AML-193 (cell line): ENCODE measurements at regions not wholly inside any gene's neighbourhood (a gene's known extent, or its start where the extent isn't known, plus 50 kb on each side); places are given as distances from the start of the nearest gene placed in this dataset.
"Not testable (repeated sequence)": the region's sequence is repeated elsewhere in the genome, so short reads cannot be mapped to it uniquely, and the experiment has no call there.

Experiments used
- DNase-seq, 2 experiments: peaks; one replicate each; lab custom pipeline; 2025; lab: John Stamatoyannopoulos, UW

DNA sequence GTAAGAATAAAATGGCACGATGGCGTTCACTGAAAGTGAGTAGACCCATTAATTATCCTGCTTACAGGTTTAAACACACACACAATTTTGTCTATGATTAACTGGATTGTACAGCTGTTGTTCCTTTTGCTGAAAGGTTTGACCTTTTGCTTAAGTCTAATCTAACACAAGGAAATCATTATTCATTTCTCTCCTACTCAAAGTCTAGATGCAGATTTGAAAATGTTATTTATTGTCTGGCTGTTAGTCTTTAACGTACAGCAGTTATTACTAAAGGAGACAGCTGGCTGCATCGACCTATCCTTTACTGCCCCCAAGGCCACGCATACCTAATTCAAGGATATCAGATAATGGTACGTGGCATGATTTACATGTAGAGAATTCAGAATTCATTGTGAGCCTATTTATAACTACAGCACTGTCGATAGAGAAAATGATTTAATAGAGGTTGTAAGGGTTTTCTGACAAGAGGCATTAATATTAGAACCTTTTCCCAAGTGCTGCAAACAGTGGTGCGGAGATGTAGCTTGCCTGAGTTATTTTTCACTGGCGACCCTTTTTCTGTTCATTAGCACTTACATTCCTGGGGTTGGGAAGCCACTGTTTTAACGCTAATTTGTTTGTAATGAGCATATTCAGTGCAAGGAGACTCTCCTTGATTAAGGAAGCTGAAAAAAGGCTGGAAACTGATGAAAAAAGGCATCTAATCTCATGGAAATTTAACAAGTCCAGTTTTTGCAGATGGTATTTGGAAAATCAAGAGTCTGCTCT lies 368.4 kb upstream of the GRAMD2B start:
- no peak for DNase-seq

- no peak for DNase-seq
These were observed 367.9 kb upstream of the GRAMD2B start for GRCh38 chr5:126055348-126055729.

DNA sequence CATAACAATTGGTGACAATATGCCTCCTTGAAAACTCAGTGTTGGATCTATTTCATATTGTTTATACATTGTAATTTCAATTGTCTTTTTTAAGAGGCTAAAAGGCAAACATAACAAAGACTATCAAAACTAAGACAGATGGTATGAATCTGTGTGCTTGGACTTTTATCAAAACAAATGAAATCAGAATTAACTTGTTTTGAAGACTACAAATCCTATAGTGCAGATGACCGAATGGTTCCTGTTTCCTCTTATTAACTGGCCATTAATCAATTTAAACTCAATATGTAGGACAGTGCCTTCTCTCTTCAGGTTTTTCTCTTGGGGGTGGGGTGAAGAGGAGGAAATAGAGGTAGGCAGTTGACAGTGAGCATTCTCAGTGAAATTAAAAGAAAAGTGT lies 366.9 kb upstream of the GRAMD2B start:
- no peak for DNase-seq

GRCh38 chr5:126056851-126057622 lies 366.2 kb upstream of the GRAMD2B start:
- no peak for DNase-seq

GRCh38 chr5:126058392-126058791 lies 364.8 kb upstream of the GRAMD2B start:
- DNase-seq: not testable (repeated sequence)

DNA sequence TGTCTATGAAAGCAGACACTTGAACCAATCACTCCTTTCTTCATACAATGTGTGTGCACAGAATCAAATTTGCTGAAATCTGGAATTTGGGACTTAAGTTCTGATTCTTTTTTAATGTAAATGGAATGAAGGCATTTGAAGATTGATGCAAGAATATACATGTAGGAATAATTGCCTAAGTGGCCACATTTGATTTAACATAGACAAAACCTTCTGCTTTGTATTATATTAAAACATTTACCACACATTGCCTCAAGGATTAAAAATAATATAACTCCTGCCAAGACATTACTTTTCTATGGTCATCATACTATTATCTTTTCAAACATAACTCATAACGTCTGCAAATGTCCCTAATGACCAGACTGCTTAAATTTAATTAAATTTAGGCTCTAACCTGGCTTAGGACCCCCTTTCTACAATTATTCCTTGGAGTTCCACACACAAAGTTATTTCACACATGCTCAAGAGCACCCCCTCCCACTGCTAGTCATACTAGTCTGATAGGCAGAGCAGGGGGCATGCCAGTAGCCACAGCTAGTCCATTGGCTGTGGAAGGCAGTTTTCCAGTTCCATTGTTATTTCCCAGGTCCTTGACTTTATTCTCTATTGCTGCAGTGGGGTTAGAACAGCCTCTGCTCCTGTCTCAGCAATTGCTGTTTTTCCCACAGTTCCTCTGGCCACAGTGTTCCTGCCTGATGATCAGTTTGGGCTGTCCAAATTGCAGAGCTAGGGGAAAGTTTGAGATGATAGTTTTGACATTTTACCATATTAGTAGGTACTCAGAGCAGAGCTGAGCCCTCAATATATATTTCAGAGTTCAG lies 360.6 kb upstream of the GRAMD2B start:
- no peak for DNase-seq

- no peak for DNase-seq
These were observed 358.1 kb upstream of the GRAMD2B start for GRCh38 chr5:126065061-126065460.

DNA sequence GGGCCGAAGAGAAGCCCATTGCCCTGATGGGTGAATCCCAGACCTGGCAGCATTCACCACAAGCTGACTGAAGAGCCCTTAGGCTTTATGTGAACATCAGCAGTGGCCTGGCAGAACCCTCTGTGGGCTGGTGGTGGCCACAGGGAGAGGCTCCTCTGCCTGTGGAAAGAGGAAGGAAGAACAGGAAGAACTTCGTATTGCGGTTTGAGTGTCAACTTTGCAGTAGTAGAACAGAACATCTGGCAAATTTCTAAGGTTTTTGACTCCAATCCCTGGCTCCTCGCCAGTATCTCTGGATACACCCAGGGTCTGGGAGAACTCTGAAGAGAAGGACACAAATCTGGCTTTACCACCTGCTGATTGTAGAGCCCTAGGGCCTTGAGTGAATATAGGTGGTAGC lies 356.4 kb upstream of the GRAMD2B start:
- DNase-seq: no peak

DNA sequence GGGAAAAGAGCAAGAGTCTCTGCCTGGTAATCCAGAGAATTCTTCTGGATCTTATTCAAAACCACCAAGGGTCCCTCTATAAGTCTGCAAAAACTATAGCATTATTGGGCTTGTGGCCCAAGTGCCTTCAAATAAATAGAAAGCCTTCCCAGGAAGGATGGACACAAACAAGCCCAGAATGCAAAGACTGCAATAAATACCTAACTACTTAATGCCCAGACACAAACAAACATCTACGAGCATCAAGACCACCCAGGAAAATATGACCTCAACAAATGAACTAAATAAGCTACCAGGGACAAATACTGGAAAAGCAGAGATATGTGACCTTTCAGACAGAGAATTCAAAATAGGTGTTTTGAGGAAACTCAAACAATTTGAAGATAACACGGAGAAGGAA lies 355.8 kb upstream of the GRAMD2B start:
- DNase-seq: no peak

- no peak for DNase-seq
These were observed 353.9 kb upstream of the GRAMD2B start for GRCh38 chr5:126069329-126069728.

- no peak for DNase-seq
These were observed 352.7 kb upstream of the GRAMD2B start for GRCh38 chr5:126070481-126070880.

DNA sequence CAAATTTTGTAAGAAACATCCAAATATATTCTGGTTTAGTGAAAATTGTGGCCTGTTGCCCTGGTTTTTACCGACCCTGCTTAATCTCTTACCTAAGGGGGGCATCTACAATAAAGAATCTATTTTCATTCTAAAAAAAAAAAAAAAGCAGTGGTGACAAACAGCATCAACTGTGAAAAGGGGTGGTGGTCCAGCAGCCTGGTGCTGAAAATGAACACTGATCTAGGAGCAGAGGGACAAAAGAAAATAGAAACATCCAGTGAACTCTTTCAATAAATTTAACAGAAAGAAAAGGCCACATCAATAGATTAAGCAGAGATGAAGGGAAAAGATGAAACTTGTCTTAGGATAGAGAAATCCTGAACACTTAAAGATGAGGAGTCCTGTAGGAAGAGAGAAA lies 348.7 kb upstream of the GRAMD2B start:
- DNase-seq: no peak

DNA sequence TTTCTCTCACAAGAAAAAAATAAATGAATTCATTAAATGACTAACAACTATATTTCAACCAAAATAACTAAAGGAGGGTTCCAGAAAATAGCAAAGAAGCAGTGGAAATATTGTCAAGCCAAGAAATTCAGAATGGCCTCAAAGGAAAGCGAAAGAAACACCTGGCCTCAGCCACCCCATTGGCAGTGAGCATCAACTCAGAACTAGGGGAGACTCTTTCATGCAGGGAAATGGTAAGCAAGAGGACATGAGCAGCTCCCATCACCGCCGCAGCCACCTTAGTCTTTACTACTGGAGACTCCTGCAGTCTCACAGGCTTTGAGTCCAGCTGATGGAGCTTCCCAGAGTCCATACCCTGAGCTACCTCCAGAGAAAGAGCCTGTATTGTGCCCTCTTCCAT lies 343.9 kb upstream of the GRAMD2B start:
- no peak for DNase-seq

- no peak for DNase-seq
These were observed 342.0 kb upstream of the GRAMD2B start for GRCh38 chr5:126081209-126081608.

- DNase-seq: no peak
These were observed 330.2 kb upstream of the GRAMD2B start for GRCh38 chr5:126093041-126093440.

DNA sequence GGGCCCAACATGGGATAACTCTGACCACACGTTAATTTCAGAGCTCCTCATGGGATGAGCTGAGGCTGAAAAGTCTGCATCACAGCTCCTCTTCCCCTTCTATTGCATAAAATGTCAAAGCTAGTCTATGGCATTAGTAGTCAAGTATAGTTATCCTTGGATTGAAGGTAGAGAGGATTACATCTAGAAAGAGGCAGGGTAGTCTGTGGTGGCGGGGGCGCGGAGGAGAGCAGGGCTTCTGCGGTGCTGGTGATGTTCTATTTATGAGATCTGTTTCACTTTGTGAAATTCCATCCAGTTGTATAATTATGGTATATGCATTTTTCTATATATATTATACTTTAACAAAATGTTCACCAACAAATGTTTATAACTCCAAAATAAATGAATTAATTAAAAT lies 329.5 kb upstream of the GRAMD2B start:
- DNase-seq: no peak

DNA sequence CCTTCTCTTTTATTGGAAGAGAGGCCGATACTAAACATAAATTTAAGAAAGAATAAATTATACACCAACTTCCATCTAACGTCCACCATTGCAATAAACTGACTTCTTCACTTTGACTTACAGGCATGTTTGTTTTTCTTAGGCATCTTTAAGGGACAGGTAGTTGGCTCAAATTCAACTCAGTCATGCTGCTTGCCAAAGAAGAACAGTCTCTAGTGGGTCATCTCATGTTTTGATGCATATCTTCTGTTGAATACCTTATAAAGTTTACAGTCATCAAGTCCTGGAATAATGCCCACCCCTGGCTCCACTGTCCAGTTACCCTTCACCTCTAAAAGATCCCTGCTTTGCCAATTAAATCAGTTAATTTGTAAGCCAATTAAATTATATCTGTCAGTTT lies 328.2 kb upstream of the GRAMD2B start:
- no peak for DNase-seq

DNA sequence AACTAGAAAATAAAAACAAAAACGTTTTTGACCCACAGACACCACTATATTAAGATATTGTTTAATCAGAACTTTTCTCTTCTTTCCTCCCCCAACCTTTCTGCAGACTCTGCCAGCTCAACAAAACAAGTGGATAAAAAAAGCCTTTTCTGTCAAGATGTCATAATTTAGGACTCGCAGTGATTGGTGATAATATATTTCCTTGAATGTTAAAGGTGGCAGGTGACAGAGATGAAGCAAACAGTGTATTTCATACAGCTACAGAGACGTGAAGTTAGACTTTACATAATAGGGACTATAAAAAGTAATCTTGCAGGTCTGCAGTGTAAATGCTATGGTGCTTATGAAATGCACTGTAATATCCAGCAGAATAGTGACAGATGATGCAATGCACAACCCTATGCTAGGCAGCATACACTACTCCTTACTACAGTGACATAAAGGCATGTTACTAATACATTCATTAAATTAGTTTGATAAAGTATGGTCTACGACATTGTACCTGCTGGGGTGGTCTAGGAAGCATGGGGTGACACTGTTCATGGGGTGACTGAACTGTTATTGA lies 326.7 kb upstream of the GRAMD2B start:
- DNase-seq: no peak

- no peak for DNase-seq
These were observed 325.3 kb upstream of the GRAMD2B start for GRCh38 chr5:126097876-126098275.

- no peak for DNase-seq
These were observed 324.7 kb upstream of the GRAMD2B start for GRCh38 chr5:126098330-126099017.

- no peak for DNase-seq
These were observed 324.1 kb upstream of the GRAMD2B start for GRCh38 chr5:126099077-126099476.

DNA sequence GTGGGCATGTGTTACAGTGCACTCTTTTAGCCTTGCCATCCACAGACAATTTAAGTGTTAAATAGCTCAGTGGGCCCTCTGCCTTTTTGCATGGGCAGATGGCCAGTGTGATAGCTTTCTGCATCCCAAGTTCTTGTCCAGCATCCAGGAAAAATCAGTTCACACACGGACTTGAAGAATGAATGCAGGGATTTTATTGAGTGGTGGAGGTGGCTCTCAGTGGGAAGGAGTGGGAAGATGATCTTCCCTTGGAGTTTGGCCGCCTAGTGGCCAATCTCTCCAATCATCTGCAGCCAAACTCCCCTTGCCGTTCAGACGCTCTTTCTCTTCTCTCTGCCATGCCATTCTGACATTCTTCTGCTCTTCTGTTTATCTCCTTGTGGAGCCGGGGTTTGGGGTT lies 322.4 kb upstream of the GRAMD2B start:
- DNase-seq: no peak
